Activated CD8-positive, alpha-beta T cell treated with anti-CD3 and anti-CD28 coated beads for 36 hours (primary cell): ENCODE measurements at regions not wholly inside any gene's neighbourhood (a gene's known extent, or its start where the extent isn't known, plus 50 kb on each side); places are given as distances from the start of the nearest gene placed in this dataset.
"Not testable (repeated sequence)": the region's sequence is repeated elsewhere in the genome, so short reads cannot be mapped to it uniquely, and the experiment has no call there.

Experiments used
- ATAC-seq: fragments of 200-7000 bp; cut with Tn5 transposase; one replicate; pipeline ENCODE4 v1.10.0; 2021; ENCODE audit warnings: mild to moderate bottlenecking, moderate library complexity
- CTCF ChIA-PET: fragments of 350-600 bp; sonication (Branson Sonifier 250); formaldehyde crosslinking; loops from one replicate; lab custom pipeline; 2021; ENCODE audit warnings: antibody characterized with exemption; lab: Charles Lee
- POLR2A ChIA-PET: fragments of 350-600 bp; sonication (Branson Sonifier 250); formaldehyde crosslinking; loops from one replicate; lab custom pipeline; 2021; ENCODE audit warnings: antibody characterized with exemption; lab: Charles Lee
- DNase-seq: peaks from one replicate; pipeline ENCODE4 v3.0.0-alpha.2; 2020
- H3K27ac Mint-ChIP-seq: one replicate; pipeline ENCODE4 v1.8.0; 2021; ENCODE audit warnings: mild to moderate bottlenecking, mixed read lengths
- H3K27me3 Mint-ChIP-seq: one replicate; pipeline ENCODE4 v1.8.0; 2021; ENCODE audit warnings: mixed read lengths
- H3K36me3 Mint-ChIP-seq: one replicate; pipeline ENCODE4 v1.8.0; 2021; ENCODE audit warnings: low read depth, mixed read lengths
- H3K4me1 Mint-ChIP-seq: one replicate; pipeline ENCODE4 v1.8.0; 2021; ENCODE audit warnings: low read depth, mixed read lengths
- H3K4me3 Mint-ChIP-seq: one replicate; pipeline ENCODE4 v1.8.0; 2021; ENCODE audit warnings: mild to moderate bottlenecking, moderate library complexity, mixed read lengths
- H3K9me3 Mint-ChIP-seq: one replicate; pipeline ENCODE4 v1.8.0; 2021; ENCODE audit warnings: mixed read lengths
- CTCF ChIP-seq: fragments of 200-600 bp; IDR thresholded peaks from one replicate; pipeline ENCODE4 v1.8.0; 2022; ENCODE audit warnings: antibody characterized with exemption, mild to moderate bottlenecking
- intact Hi-C: fragments of 100-400 bp; cut with micrococcal nuclease; formaldehyde crosslinking; loops from one replicate; pipeline ENCODE4 v1.10.0; 2022

DNA sequence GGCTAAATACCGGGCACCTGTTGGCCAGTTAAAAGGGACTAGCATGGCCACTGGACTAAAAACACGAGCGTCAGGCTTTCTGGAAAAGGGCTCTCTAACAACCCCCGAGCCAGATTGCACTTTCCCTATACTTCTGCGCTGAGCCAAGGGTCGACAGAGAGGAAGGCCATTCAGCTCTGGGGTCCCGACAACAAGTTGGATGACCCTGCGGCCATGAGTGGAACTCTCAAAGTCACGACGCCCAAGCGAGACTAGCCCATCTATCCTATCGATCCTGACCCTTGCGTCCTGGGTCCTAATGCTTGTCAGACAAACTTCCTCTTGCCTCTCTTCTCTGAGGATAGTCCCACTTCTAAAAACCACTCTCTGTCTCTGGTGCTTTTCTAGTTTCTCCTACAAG, 99.9 kb upstream of the PRDX6 start:
- no peak overlapping the region for H3K4me3 Mint-ChIP-seq
- peaks cover 13% of the 10 kb centered on the region for H3K9me3 Mint-ChIP-seq
- ATAC-seq (no peak), DNase-seq (no peak)
- no peak overlapping the region for H3K27ac Mint-ChIP-seq
- H3K4me1 Mint-ChIP-seq: peaks cover 2% of the 10 kb centered on the region
- peaks cover 11% of the 10 kb centered on the region for H3K36me3 Mint-ChIP-seq
- CTCF ChIA-PET: no interaction called here
- TF ChIP-seq CTCF: no peak
- intact Hi-C loops: no loop called here
- H3K27me3 Mint-ChIP-seq: no peaks in the 10 kb centered on the region
- POLR2A ChIA-PET: no interaction called here

GRCh38 chr1:173383351-173383750, 93.8 kb upstream of the PRDX6 start:
- H3K4me1 Mint-ChIP-seq: no peaks in the 10 kb centered on the region
- no peaks in the 10 kb centered on the region for H3K36me3 Mint-ChIP-seq
- ChIA-PET CTCF (interaction anchor here (0.9 kb wide), 1 partner anchor 47 kb away, joined by 5 read pairs; no protein-coding TSS in a partner anchor), POLR2A (no interaction called here)
- no peak overlapping the region for H3K27ac Mint-ChIP-seq
- H3K4me3 Mint-ChIP-seq: no peak overlapping the region
- intact Hi-C loops: no loop called here
- H3K27me3 Mint-ChIP-seq: no peaks in the 10 kb centered on the region
- TF ChIP-seq CTCF: no peak
- DNase-seq (no peak), ATAC-seq (no peak)
- H3K9me3 Mint-ChIP-seq: no peaks in the 10 kb centered on the region

DNA sequence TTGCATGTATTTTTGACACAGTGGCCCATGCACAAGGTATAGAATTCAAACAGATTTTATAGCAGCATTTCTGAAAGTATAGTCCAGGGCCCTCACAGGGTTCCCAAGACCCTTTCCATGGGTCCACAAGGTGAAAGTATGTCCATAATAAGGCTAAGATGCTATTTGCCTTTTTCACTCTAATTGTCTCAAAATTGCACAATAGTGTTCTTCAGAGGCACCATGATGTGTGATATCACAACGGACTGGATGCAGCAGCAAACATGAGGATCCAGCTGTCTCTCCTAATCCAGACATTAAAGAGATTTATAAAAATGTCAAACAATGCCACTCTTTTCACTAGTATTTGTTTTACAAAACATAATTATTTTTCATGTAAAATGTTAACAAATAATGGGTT, 88.8 kb upstream of the PRDX6 start:
- H3K4me1 Mint-ChIP-seq: no peaks in the 10 kb centered on the region
- intact Hi-C loops: no loop called here
- no peaks in the 10 kb centered on the region for H3K9me3 Mint-ChIP-seq
- DNase-seq: no peak
- no peak overlapping the region for H3K27ac Mint-ChIP-seq
- no peaks in the 10 kb centered on the region for H3K36me3 Mint-ChIP-seq
- TF ChIP-seq CTCF: no peak
- ATAC-seq: no peak
- CTCF ChIA-PET: no interaction called here
- POLR2A ChIA-PET: no interaction called here
- H3K4me3 Mint-ChIP-seq: no peak overlapping the region
- H3K27me3 Mint-ChIP-seq: no peaks in the 10 kb centered on the region

DNA sequence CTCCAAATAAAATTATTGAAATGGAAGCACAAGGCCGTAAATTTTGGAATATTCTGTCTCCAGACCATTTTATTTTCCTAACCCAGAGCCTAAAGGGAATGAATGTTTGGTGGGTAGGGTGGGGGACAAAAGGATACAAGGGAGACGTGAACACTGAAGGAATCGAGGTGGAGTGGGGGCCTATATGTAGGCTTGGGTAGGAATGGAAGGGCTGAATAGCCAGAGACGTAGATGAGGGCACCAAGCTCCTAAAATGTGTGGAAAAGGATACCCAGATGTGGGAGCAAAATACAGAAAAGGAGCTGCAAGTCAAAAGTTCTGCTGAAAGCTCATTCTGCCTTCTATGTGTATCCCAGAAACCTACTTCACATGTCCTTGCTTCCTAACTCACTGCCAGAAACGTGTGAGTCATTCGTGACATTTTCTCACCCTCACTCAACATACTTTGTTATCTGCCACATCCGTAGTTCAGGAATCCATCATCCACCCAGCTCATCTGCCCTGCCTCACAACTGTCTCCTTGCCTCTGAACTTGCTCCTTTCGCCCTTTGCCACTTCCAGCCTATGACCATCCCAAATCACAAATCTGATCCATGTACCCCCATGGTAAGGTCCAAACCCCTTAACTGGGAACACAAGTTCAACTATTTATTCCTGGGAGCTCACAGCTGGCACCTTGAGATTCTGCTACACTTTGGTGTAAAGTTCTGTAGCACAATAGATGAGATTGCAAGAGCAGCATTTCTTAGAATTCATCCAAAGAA, 84.1 kb upstream of the PRDX6 start:
- Mint-ChIP-seq H3K27me3 (no peaks in the 10 kb centered on the region), H3K4me3 (no peak overlapping the region), H3K9me3 (no peaks in the 10 kb centered on the region), H3K27ac (no peak overlapping the region), H3K36me3 (no peaks in the 10 kb centered on the region), H3K4me1 (no peaks in the 10 kb centered on the region)
- POLR2A ChIA-PET: no interaction called here
- DNase-seq (no peak), ATAC-seq (no peak)
- intact Hi-C loops: no loop called here
- no peak for TF ChIP-seq CTCF
- CTCF ChIA-PET: interaction anchor here (1.4 kb wide), 1 partner anchor 29 kb away, joined by 3 read pairs; no protein-coding TSS in a partner anchor

DNA sequence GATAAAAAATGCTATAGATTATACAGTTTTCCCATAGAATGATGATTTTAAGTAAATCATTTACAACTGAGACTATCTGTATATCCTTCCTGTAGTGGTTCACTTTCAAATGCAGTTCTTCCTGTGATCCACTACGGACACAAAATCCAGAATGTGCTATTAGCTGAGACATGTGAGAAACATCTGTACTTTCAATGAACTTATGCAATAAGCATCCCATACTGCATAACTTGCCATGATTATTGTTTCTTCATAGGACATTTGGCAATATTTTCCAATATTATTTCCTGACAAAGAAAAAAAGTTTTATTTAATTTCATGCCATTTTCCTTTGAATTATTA, 83.5 kb upstream of the PRDX6 start:
- Mint-ChIP-seq H3K4me1 (no peaks in the 10 kb centered on the region), H3K27ac (no peak overlapping the region), H3K36me3 (no peaks in the 10 kb centered on the region), H3K4me3 (no peak overlapping the region), H3K9me3 (no peaks in the 10 kb centered on the region), H3K27me3 (no peaks in the 10 kb centered on the region)
- ChIA-PET POLR2A (no interaction called here), CTCF (interaction anchor here (1.4 kb wide), 1 partner anchor 28 kb away, joined by 3 read pairs; no protein-coding TSS in a partner anchor)
- intact Hi-C loops: no loop called here
- TF ChIP-seq CTCF: no peak
- DNase-seq (no peak), ATAC-seq (no peak)

DNA sequence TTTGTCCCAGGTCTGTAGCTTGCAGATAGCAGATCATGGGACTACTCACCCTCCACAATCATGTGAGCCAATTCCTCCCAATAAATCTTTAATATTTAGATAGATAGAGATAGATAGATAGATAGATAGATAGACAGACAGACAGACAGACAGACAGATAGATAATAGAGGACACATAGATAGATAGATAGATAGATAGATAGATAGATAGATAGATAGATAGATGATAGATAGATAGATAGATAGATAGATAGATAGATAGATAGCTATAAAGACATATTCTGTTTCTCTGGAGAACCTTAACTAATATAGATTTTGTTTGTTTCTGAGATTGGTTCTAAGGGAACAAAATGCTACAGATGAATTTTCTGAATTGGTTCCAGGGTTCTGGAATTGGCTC, 82.3 kb upstream of the PRDX6 start:
- H3K4me1 Mint-ChIP-seq, H3K4me3 Mint-ChIP-seq, H3K36me3 Mint-ChIP-seq, POLR2A ChIA-PET, H3K27me3 Mint-ChIP-seq, CTCF ChIA-PET, intact Hi-C loops, ATAC-seq, H3K27ac Mint-ChIP-seq, DNase-seq, H3K9me3 Mint-ChIP-seq: not testable (repeated sequence)
